Stimulated activated CD4-positive, alpha-beta T cell treated with anti-CD3 and anti-CD28 coated beads, Interleukin-1b, Interleukin-23, amount 100 ng/mL, for 48 hours (primary cell): ENCODE measurements at regions not wholly inside any gene's neighbourhood (a gene's known extent, or its start where the extent isn't known, plus 50 kb on each side); places are given as distances from the start of the nearest gene placed in this dataset.
"Not testable (repeated sequence)": the region's sequence is repeated elsewhere in the genome, so short reads cannot be mapped to it uniquely, and the experiment has no call there.

ENCODE experiments used
- DNase-seq: peaks from one replicate; pipeline ENCODE4 v3.0.0-alpha.2; 2020

- DNase-seq: no peak
Measured at GRCh38 chr15:87752250-87752951, 504.1 kb downstream of the NTRK3 start.

DNA sequence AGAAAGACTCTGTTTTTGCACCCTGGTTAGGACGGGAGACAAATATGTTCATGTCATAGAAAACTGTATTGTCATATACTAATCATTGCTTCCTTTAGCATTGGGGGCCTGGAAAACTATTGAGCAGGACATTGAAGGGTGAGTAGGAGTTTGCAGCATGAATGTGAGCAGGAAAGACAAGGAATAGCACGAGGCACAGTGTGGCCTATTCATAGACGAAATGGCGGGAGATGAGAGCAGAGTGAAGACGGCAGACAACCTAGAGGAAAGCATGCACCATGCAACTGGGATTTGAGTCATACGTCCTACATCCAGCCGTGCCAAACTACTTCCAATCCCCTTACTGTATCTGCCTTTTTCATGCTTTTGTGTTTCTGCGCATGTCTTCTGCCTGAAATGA is 508.1 kb downstream of the NTRK3 start:
- DNase-seq: no peak

DNA sequence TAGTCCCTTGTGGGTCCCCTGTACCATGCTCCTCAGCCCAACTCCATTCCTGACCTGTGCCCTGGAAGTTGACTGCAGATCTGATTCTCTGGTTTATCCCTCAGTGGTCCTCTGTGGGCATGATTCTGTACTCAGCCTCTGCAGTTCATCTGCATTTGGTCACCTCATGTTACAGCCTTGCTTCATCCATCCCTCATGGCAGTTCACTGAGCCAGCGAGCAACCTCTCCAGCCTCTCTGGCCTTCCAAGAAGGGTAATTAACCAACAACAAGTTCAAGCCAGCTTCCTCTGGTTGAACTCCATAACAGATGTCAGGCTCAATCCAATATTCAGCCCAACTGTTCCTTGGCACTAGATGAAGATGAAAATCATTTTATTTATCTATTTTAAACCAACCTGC is 509.5 kb downstream of the NTRK3 start:
- no peak for DNase-seq

DNA sequence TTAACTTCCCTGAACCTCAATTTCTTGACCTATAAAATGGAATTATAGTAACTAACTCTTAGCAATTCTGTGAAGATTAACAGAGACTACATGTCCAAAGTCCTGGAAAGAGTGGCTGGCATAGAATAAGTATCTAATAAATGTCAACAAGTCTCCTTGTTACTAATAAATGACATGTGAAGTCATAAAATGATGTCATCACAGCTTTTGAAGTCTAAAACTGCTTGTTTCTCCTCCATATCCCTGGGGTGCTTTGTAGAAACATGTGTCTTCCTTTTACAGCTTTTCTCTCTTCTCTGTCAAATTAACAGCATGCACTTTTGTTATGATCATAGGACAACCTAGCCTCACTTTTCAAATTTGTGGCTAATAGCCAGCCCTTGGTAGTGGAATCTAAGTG is 510.2 kb downstream of the NTRK3 start:
- no peak for DNase-seq

- DNase-seq: no peak
Measured at GRCh38 chr15:87744815-87745214, 511.7 kb downstream of the NTRK3 start.

DNA sequence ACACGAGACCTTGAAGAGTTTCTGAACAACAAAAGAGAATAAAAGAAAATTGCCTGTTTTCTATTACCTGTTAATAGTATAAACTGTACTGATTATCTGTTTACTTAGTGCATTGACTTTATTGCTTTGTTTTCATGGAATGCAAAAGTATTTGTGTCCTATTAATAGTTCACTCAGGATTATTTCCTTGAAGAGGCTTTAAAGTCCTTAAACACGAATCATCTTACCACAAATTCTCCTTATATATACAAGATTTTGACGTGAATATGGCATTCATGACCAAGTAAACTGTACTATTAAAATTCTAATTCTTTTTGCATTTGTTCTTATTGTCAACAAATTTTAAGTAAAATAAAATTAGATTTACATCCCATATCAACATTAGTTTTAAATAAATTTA is 513.0 kb downstream of the NTRK3 start:
- DNase-seq: no peak

DNA sequence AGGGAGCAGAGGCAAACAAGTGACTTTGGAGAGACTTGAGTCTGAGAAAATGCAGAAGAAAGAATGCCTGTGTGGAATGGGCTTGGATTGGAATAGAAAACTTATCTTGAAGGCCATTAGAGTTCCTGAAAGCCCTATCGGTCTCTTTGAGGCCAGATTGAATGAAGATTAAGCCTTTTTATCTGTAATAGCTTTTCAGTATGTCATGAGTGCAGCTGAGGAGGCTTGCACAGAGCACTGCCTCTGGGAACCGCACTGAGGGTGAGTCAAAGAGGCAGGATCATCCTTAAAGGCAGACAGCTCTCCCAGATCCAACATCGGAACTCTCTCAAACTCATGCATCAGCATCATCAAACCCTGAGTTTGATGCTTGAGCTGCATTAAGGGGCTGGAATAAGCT is 515.2 kb downstream of the NTRK3 start:
- no peak for DNase-seq

DNA sequence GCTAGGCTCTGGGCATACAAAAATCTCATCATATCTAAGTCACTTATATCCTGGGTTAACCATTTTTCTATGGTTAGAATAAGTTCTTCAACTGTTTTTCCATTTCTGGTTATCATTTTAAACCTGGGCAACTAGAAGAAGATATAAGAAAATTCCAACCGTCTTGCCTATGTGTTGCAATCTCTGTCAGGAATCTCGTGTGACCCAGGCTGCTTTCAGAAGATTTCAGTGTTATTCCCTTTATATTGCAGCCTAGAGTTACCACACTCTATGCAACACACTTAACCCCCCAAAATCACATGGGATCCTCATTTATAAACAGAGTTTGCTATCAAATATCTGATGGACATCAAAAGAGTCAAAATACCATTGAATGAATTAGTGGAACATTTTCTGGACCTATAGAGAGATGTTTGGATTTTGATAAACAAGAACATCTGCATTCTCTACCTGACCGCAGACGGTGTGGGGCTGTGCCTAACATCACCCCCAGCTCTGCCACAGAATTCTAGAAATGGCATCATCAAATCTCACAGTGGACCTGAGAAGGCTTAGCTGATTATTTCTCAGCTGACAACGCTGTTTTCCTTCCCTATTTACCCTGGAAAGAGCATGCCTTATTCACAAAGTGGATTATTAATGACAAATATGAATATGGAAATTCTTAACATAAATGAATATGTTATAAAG is 515.7 kb downstream of the NTRK3 start:
- no peak for DNase-seq

DNA sequence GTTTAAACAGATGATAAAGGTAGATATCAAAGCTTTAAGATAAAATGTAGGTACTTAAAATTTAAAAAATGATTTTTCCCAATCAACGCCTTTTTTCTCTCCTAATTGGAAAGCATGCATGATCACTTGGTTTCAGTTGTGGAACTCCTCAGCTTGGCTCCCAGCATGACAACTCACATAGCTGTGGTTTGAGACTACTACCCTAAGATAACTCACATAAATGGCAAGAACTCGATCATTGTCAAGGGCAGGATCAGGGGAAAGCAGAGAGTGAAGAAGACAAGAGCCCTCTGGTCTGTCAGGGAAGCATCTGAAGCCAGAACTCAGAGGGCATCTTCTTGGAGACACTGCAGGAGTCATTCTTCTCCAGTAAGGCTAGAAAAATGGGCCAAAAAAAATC is 516.7 kb downstream of the NTRK3 start:
- DNase-seq: no peak

DNA sequence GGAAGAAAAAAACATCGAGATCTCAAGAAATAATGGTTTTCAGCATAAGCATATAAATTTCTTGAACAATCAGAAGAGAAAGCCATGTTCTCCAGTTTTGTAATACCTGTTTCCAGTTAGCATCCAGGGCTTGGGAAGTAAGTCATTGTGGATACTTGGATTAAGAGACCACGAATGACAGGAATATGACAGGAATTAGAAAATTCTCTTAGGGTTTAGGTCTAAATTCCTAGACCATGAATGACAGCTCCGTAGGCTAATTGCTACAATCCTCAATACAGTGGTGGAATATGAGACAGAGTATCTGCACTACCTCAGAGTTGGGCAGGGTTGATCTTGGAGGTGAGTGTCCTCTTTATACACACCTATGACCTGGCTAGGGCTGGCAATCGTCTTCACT is 517.5 kb downstream of the NTRK3 start:
- DNase-seq: no peak

DNA sequence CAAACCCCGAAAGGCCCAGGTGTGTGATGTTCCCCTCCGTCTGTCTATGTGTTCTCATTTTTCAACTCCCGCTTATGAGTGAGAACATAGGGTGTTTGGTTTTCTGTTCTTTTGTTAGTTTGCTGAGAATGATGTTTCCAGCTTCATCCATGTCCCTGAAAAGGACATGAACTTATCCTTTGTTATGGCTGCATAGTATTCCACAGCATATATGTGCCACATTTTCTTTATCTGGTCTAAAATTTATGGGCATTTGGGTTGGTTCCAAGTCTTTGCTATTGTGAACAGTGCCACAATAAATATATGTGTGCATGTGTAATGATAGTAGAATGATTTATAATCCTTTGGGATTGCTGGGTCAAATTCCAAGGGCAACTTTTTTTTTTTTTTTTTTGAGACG is 519.1 kb downstream of the NTRK3 start:
- not testable (repeated sequence) for DNase-seq

DNA sequence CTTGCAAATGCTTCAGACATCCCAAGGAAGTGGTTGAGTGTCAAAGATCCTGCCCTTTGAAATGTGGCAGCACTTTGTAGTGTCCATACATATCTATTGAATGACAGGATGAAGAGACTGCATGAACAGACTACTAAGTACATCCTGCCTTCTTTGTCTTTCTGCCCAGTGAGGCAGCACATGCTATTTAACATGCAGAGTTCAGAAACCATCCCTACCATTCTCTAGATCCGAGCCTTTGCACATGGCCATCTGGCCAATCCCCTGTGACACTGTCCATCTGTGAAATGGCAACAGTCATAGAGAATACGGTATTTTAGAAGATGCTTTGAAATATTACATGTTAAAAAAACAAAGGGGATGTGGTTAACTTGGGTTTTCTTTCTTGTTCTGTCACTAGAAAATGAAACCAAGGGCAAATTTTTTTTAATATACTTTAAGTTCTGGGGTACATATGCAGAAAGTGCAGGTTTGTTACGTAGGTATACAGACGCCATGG is 519.6 kb downstream of the NTRK3 start:
- DNase-seq: no peak

GRCh38 chr15:87736401-87736800 is 520.1 kb downstream of the NTRK3 start:
- DNase-seq: no peak

GRCh38 chr15:87735522-87735921 is 521.0 kb downstream of the NTRK3 start:
- DNase-seq: no peak

DNA sequence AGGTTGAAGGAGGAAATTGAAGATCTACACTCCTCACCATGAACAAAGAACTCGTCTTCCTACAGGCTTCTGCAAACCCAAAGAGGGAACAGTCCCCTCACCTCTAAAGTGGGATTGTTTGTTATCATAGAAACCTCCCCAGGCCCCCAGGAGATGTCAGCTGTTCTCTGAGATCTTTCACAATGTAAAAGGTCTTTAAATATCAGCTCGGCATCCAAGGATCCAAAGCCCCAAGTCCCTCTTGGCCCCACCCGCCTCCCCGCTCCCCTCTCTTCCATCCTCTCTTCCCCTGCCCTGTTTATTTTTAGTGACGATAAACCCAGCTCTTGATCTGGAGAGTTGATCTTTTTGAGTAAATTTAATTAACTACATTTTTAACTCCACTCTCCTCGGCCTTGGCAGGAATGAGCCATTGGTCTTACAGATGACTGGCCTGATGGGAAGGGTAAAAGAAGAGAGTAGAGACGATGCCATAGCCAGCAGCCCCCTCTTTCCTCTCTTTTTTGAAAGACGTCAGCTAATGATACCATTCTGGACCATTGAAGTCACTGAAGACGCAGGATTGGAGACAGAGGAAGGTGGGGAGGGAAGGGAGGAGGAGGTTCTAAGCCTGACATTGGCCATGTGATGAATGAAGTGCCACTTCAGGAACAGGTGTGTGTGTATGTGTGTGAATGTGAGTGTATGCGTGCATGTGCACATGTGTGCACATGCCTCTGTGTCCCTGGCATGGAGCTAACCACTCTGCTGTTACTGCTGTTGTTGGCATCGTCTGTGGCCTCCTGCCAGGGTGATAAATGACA is 521.8 kb downstream of the NTRK3 start:
- DNase-seq: no peak

GRCh38 chr15:87733977-87734376 is 522.6 kb downstream of the NTRK3 start:
- no peak for DNase-seq

- DNase-seq: no peak
Measured at GRCh38 chr15:87733541-87733941, 523.0 kb downstream of the NTRK3 start.

GRCh38 chr15:87732976-87733375 is 523.6 kb downstream of the NTRK3 start:
- DNase-seq: no peak

DNA sequence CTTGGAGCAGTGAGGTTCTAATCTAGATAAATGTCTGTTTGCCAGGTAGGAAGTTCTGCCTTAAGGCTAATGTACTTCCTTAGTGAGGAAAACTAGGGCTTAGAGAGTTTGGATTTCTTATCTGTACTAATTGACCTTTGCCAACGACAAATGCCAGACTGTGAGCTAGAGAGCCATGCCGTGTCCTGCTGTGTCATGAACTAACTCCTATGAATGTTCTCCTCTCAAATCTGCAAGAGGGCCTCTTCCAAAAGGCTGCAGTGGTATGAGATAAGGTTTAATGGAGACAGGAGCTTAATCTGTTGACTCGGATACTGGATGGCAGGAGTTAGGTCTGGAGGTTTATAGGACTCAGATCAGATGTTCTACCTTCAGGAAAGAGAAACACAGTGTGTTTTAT is 524.9 kb downstream of the NTRK3 start:
- no peak for DNase-seq

GRCh38 chr15:87730706-87731105 is 525.8 kb downstream of the NTRK3 start:
- DNase-seq: no peak

DNA sequence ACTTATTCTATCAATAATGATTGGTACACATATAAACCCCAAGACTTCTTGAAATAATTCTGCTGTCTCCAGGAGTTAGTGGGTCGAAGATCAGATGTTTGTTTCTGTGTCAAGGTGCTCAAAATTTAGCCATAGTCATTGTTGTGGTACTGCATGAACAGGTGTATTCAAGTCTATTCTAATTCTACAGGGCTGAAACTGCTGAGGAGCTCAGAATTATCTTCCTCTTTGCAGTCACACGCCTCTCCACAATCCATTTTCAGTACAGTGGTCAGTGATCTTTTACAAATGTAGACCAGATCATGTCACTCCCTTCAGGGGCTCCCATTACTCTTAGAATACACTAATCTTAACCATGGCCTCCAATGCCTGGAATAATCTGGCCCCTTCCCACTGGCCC is 527.5 kb downstream of the NTRK3 start:
- DNase-seq: no peak

GRCh38 chr15:87727073-87727472 is 529.5 kb downstream of the NTRK3 start:
- no peak for DNase-seq

DNA sequence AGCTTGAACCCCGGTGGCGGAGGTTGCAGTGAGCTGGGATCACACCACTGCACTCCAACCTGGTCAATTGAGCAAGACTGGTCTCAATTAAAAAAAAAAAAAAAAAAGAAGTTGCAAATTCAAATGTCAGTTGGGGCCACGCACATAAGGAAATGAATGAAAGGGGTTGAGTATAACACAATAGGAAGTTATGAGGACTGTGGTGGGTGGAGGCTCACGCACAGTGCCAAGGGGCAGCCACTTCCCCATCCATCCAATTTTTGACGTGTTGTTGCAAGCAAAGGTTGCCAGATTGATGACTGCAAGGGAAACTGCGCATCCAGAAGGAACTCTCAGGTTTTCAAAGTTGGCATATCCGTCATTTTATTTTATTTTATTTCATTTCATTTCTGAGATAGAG is 532.2 kb downstream of the NTRK3 start:
- no peak for DNase-seq
